Subcutaneous abdominal adipose tissue (tissue), 5 donors: ENCODE measurements at regions not wholly inside any gene's neighbourhood (a gene's known extent, or its start where the extent isn't known, plus 50 kb on each side); places are given as distances from the start of the nearest gene placed in this dataset.
"Not testable (repeated sequence)": the region's sequence is repeated elsewhere in the genome, so short reads cannot be mapped to it uniquely, and the experiment has no call there.

Experiments used
- H3K27ac ChIP-seq: one replicate; pipeline ENCODE4 v1.7.0; 2013; ENCODE audit warnings: low read depth, mild to moderate bottlenecking, inconsistent platforms, low read length, moderate library complexity
- H3K27me3 ChIP-seq, 5 donors: one replicate each; pipeline ENCODE4 v1.7.0; 2013; ENCODE audit warnings: low read length in 5 of 5, inconsistent platforms in 1 of 5; ENCODE audit not compliant: control insufficient read depth in 5 of 5, insufficient read depth in 4 of 5
- H3K36me3 ChIP-seq, 5 donors: one replicate each; pipeline ENCODE4 v1.7.0; 2013; ENCODE audit warnings: low read length in 5 of 5; ENCODE audit not compliant: control insufficient read depth in 5 of 5, insufficient read depth in 5 of 5
- H3K4me1 ChIP-seq, 5 donors: one replicate each; pipeline ENCODE4 v1.7.0; 2013; ENCODE audit warnings: low read length in 5 of 5, mild to moderate bottlenecking in 3 of 5, moderate library complexity in 1 of 5; ENCODE audit not compliant: control insufficient read depth in 5 of 5, insufficient read depth in 5 of 5
- H3K4me3 ChIP-seq, 5 donors: one replicate each; pipeline ENCODE4 v1.7.0; 2013; ENCODE audit warnings: low read length in 5 of 5, low read depth in 1 of 5
- H3K9ac ChIP-seq, 5 donors: one replicate each; pipeline ENCODE4 v1.7.0; 2013; ENCODE audit warnings: low read length in 5 of 5, mild to moderate bottlenecking in 4 of 5, moderate library complexity in 3 of 5
- H3K9me3 ChIP-seq, 5 donors: one replicate each; pipeline ENCODE4 v1.7.0; 2013; ENCODE audit warnings: low read length in 5 of 5; ENCODE audit not compliant: control insufficient read depth in 5 of 5
- donor health status: healthy.
- donor health status: healthy.
- donor health status: healthy.
- donor health status: healthy.
- donor health status: healthy.

DNA sequence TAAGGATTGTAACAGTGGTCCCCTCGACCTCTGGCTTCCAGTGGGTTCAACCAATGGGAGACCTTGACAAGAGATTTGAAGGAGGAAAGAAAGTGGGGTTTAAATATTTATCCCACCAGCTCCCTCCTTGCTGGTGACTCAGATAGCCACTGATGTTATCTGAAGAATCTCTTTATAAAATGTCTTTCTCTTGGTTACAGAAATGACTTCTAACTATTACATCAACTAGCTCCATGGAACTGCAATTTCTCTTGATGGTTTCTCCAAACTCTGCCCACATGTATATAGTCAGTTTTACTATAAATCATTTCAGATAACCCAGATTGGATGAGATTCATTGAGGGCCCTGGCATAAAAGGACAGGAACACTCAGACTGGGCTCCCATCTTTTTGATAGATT is 920.2 kb upstream of the SOX9 start:
- H3K27me3 ChIP-seq: no peaks in the 10 kb centered on the region
- H3K27ac ChIP-seq: no peak overlapping the region
- H3K4me3 ChIP-seq: no peak overlapping the region
- no peaks in the 10 kb centered on the region for H3K4me1 ChIP-seq
- H3K9me3 ChIP-seq: no peaks in the 10 kb centered on the region
- H3K9ac ChIP-seq: no peak overlapping the region
- no peaks in the 10 kb centered on the region for H3K36me3 ChIP-seq

DNA sequence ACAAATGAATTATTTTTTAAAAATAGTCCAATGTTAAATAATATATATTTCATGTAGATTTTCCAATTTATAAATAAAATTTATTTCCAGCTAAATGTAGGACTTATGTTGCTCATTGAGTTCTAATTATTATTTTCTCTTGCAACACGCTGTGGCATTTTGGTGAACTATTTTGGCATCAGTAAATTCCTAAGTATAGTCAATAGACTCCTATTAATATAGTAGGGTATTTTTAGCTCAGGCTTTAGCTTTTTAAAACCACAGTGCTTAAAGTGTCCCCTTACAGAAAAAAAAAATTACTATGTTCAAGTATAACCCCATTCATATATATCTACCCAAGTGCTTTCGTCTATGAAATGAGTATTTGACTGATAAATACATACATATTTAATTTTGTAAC is 919.2 kb upstream of the SOX9 start:
- no peak overlapping the region for H3K27ac ChIP-seq
- H3K27me3 ChIP-seq: no peaks in the 10 kb centered on the region
- no peak overlapping the region for H3K4me3 ChIP-seq
- H3K36me3 ChIP-seq: no peaks in the 10 kb centered on the region
- H3K9ac ChIP-seq: no peak overlapping the region
- no peaks in the 10 kb centered on the region for H3K4me1 ChIP-seq
- no peaks in the 10 kb centered on the region for H3K9me3 ChIP-seq

DNA sequence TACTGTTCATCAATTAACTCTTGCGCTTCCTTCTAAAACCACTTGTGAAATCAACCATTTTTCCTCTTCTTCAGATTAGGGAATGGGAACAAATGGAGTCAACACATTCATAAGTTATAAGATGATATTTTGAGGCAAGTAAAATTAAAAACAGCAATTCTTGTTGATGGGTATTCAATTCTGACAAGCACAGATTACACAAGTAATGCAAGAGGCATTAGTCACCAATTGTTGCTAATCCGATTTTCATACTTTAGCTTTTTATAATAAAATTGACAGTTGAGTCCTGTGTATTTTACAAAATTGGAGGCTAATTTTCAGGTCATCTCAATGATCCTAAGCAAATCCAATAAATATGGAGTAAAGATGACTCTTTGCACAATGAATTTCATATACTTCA is 918.4 kb upstream of the SOX9 start:
- Histone ChIP-seq H3K27me3 (no peaks in the 10 kb centered on the region), H3K36me3 (no peaks in the 10 kb centered on the region), H3K4me1 (no peaks in the 10 kb centered on the region), H3K4me3 (no peak overlapping the region), H3K27ac (no peak overlapping the region), H3K9ac (no peak overlapping the region), H3K9me3 (no peaks in the 10 kb centered on the region)

DNA sequence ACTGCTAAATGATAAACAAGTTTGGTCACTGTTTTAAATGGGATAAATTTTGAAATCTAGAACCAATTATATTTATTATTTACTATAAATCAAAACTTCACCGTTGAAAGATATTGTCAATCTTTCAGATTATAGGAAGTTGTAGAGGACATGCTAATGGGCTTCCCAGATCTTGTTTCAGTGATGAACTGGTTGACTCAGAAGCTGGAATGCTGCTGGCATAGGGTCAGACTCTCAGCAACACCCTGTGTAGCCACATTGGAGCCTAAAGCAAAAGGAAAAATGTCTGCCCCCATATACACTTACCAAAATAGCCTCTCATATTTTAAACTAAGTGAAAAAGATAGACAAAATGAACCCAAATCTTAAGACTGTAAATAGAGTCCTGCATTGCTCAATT is 916.9 kb upstream of the SOX9 start:
- Histone ChIP-seq H3K9me3 (peaks cover 0 to 4% (median 0%) of the 10 kb centered on the region in 5 donors), H3K27me3 (no peaks in the 10 kb centered on the region), H3K27ac (no peak overlapping the region), H3K4me3 (no peak overlapping the region), H3K9ac (no peak overlapping the region), H3K36me3 (no peaks in the 10 kb centered on the region), H3K4me1 (no peaks in the 10 kb centered on the region)

DNA sequence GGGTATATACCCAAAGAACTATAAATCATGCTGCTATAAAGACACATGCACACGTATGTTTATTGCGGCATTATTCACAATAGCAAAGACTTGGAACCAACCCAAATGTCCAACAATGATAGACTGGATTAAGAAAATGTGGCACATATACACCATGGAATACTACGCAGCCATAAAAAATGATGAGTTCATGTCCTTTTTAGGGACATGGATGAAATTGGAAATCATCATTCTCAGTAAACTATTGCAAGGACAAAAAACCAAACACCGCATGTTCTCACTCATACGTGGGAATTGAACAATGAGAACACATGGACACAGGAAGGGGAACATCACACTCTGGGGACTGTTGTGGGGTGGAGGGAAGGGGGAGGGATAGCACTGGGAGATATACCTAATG is 914.9 kb upstream of the SOX9 start:
- not testable (repeated sequence) for H3K27ac ChIP-seq, H3K9ac ChIP-seq, H3K9me3 ChIP-seq, H3K4me3 ChIP-seq, H3K27me3 ChIP-seq, H3K36me3 ChIP-seq, H3K4me1 ChIP-seq

DNA sequence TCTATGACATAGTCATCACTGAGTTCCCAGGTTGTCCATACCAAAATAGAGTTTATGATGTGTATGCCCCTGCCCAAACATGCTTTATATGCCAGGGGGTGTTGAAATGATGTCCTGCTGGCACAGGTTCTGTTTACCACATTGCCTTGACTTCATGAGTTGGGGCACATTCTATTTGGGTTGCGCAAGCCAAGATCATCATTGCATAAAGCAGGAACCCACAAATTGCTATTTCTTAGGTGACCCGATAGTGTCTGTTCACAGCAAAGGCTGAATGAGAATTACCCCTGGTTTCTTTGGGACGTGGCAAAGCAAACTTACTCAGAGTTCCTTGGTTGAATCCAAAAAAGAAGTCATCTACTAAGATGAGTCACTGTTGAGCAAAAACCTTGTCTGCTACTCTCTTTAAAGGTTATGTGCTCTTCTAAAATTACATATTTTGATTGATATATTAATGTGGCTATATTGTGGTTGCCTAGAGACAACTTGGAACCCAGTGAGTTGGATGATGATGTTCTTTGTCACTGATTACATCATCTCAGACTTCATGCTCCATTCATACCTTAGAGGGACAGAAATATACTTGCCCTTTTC is 912.6 kb upstream of the SOX9 start:
- Histone ChIP-seq H3K4me3 (no peak overlapping the region), H3K27ac (no peak overlapping the region), H3K4me1 (no peaks in the 10 kb centered on the region), H3K9me3 (peaks cover 0 to 5% (median 0%) of the 10 kb centered on the region in 5 donors), H3K36me3 (no peaks in the 10 kb centered on the region), H3K9ac (no peak overlapping the region), H3K27me3 (no peaks in the 10 kb centered on the region)

DNA sequence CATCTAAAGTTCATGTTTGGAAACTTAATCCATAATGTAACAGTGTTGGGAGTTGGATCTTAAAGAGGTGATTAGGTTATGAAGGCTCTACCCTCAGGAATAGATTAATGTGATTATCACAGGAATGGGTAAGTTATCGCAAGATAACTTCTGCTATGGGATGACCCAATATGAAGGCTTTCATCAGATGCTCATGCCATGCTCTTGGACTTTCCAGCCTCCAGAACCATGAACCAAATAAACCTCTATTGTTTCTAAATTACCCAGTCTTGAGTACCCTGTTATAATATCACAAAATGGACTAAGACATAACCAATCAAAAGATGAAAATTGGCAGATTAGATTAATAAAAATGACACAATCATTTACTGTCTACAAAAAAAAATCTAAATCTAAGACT is 906.9 kb upstream of the SOX9 start:
- H3K27ac ChIP-seq: no peak overlapping the region
- H3K4me3 ChIP-seq: no peak overlapping the region
- peaks cover 0 to 2% (median 0%) of the 10 kb centered on the region in 5 donors for H3K9me3 ChIP-seq

DNA sequence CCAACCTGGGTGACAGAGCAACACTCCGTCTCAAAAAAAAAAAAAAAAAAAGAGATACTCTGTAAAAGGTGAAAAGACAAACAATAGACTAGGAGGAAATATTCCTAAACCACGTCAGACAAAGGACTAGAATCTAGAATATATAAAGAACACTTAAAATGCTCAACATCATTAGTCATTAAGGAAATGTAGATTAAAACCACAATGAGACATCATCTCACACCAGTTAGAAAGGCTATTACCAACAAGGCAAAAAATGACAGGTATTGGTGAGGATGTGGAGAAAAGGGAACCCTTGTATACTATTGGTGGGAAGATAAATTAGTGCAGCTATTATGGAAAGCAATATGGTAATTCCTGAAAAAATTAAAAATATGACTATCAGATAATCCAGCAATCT is 903.1 kb upstream of the SOX9 start:
- H3K27ac ChIP-seq: no peak overlapping the region
- H3K36me3 ChIP-seq: no peaks in the 10 kb centered on the region
- H3K4me3 ChIP-seq: no peak overlapping the region
- no peaks in the 10 kb centered on the region for H3K4me1 ChIP-seq
- H3K9me3 ChIP-seq: peaks cover 0 to 2% (median 0%) of the 10 kb centered on the region in 5 donors
- H3K27me3 ChIP-seq: no peaks in the 10 kb centered on the region
- H3K9ac ChIP-seq: no peak overlapping the region

More for the DNA sequence above, 906.9 kb upstream of the SOX9 start:
- Histone ChIP-seq H3K36me3 (no peaks in the 10 kb centered on the region), H3K9ac (no peak overlapping the region), H3K4me1 (no peaks in the 10 kb centered on the region), H3K27me3 (no peaks in the 10 kb centered on the region)

DNA sequence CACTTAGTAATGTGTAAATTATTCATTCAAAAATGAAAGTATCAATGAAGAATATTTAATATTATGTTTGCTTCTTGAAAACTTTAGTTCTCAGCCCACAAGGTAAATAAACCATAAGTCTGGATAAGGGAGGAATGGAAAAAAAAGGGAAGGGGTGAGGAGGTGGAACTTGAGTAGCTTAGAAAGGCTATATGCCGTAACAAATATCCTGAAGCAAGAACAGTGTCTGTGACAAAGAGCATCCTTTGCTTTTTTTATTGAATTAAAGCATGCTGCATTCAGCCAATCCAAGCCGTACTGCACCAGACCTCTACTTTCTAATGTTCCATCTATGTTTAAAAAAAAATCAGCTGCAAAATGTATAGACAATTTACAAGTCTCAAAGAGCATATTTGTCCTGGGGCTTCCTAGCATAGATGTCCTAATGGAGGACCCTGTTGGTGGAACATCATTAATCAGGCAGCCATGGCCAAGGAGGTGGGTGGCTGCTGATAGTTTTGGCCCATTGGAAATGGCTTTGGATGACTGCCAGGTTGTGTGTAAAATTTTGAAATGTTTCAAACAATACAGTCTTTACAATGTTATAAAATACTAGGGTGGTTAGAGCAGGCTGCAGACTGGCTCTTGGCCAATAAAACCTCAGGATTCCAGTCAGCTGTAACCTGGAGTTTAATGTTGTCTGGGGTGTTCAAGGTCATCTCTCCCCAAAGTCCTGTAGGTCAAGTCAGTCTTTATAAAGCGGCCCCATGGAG is 895.8 kb upstream of the SOX9 start:
- Histone ChIP-seq H3K27ac (no peak overlapping the region), H3K9ac (no peak overlapping the region), H3K27me3 (no peaks in the 10 kb centered on the region), H3K36me3 (no peaks in the 10 kb centered on the region), H3K4me3 (no peak overlapping the region), H3K9me3 (no peaks in the 10 kb centered on the region), H3K4me1 (no peaks in the 10 kb centered on the region)

DNA sequence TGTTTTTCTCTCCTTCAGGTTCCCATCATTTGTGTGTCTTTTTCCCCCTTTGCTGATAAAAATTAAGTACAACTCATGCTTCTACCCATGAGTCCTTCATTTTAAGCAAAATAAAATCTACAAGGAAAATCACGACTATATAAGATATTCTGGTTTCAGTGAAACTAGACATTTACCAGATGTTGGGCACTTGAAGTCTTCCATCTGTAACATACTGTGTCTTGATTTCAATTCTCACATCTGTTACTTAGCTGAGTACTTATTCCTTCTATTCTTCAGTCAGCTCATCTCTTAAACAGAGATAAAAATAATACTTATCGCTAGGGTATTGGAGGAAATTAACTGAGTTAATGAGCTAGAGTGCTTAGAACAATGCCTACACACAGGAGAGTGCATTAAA is 893.0 kb upstream of the SOX9 start:
- Histone ChIP-seq H3K9ac (no peak overlapping the region), H3K27ac (no peak overlapping the region), H3K27me3 (no peaks in the 10 kb centered on the region), H3K9me3 (no peaks in the 10 kb centered on the region), H3K4me1 (no peaks in the 10 kb centered on the region), H3K4me3 (no peak overlapping the region), H3K36me3 (no peaks in the 10 kb centered on the region)
